DMS114 treated with DMSO at 0.1 percent for 48 hours (cell line): ENCODE measurements at regions not wholly inside any gene's neighbourhood (a gene's known extent, or its start where the extent isn't known, plus 50 kb on each side); places are given as distances from the start of the nearest gene placed in this dataset.

ENCODE experiments used
- DNase-seq: peaks from one replicate; lab custom pipeline; 2025; ENCODE audit not compliant: unreplicated experiment; lab: John Stamatoyannopoulos, UW

GRCh38 chr13:34515201-34515600, 426.9 kb upstream of the NBEA start:
- DNase-seq: no peak

GRCh38 chr13:34521171-34521570, 420.9 kb upstream of the NBEA start:
- DNase-seq: no peak

GRCh38 chr13:34522808-34523207, 419.3 kb upstream of the NBEA start:
- DNase-seq: no peak

- no peak for DNase-seq
Observed at GRCh38 chr13:34523406-34523805, 418.7 kb upstream of the NBEA start.

- DNase-seq: no peak
Observed at GRCh38 chr13:34533941-34534340, 408.1 kb upstream of the NBEA start.

- no peak for DNase-seq
Observed at GRCh38 chr13:34542321-34542720, 399.7 kb upstream of the NBEA start.

GRCh38 chr13:34543836-34544235, 398.2 kb upstream of the NBEA start:
- no peak for DNase-seq

GRCh38 chr13:34545461-34545860, 396.6 kb upstream of the NBEA start:
- no peak for DNase-seq

- no peak for DNase-seq
Observed at GRCh38 chr13:34546344-34547250, 395.5 kb upstream of the NBEA start.

GRCh38 chr13:34547929-34548328, 394.1 kb upstream of the NBEA start:
- DNase-seq: no peak

- no peak for DNase-seq
Observed at GRCh38 chr13:34553376-34553775, 388.7 kb upstream of the NBEA start.

- DNase-seq: no peak
Observed at GRCh38 chr13:34555988-34556387, 386.1 kb upstream of the NBEA start.

GRCh38 chr13:34561033-34561432, 381.0 kb upstream of the NBEA start:
- no peak for DNase-seq

GRCh38 chr13:34567597-34567996, 374.5 kb upstream of the NBEA start:
- DNase-seq: no peak

GRCh38 chr13:34570698-34571353, 371.2 kb upstream of the NBEA start:
- DNase-seq: no peak

- no peak for DNase-seq
Observed at GRCh38 chr13:34571716-34572115, 370.4 kb upstream of the NBEA start.

GRCh38 chr13:34577051-34577450, 365.0 kb upstream of the NBEA start:
- no peak for DNase-seq

- no peak for DNase-seq
Observed at GRCh38 chr13:34578471-34578870, 363.6 kb upstream of the NBEA start.

- no peak for DNase-seq
Observed at GRCh38 chr13:34578917-34579316, 363.2 kb upstream of the NBEA start.

GRCh38 chr13:34583181-34583580, 358.9 kb upstream of the NBEA start:
- no peak for DNase-seq

GRCh38 chr13:34587576-34587975, 354.5 kb upstream of the NBEA start:
- DNase-seq: no peak

GRCh38 chr13:34588362-34588761, 353.7 kb upstream of the NBEA start:
- no peak for DNase-seq
